MCF 10A (cell line): ENCODE measurements at regions not wholly inside any gene's neighbourhood (a gene's known extent, or its start where the extent isn't known, plus 50 kb on each side); places are given as distances from the start of the nearest gene placed in this dataset.

Source experiments
- BruUV-seq: library from RNA; stranded (reverse); fragments of 400-500 nt; replicated peaks from 2 replicates; lab custom pipeline; 2021; lab: Mats Ljungman, UMichigan
- CTCF ChIA-PET: fragments of 300-600 bp; sonication (Branson Sonifier 250); formaldehyde crosslinking; extraction: SDS; loops from one replicate; lab custom pipeline; 2021; ENCODE audit warnings: antibody characterized with exemption, inconsistent platforms; lab: Yijun Ruan, JAX
- POLR2A ChIA-PET: fragments of 300-600, 350-650 bp; sonication (Branson Sonifier 250); formaldehyde crosslinking; extraction: SDS; loops from one replicate; lab custom pipeline; 2020; ENCODE audit warnings: antibody characterized with exemption, inconsistent platforms; lab: Yijun Ruan, JAX
- DNase-seq: peaks from one replicate; pipeline ENCODE4 v3.0.0-alpha.2; 2018; ENCODE audit not compliant: unreplicated experiment
- H3K27ac Mint-ChIP-seq: one replicate; pipeline ENCODE4 v1.8.0; 2022; ENCODE audit warnings: mild to moderate bottlenecking, low read depth, mixed read lengths; ENCODE audit not compliant: unreplicated experiment
- H3K27me3 Mint-ChIP-seq: one replicate; pipeline ENCODE4 v1.8.0; 2022; ENCODE audit warnings: mixed read lengths; ENCODE audit not compliant: insufficient read depth, unreplicated experiment
- H3K36me3 Mint-ChIP-seq: one replicate; pipeline ENCODE4 v1.8.0; 2022; ENCODE audit warnings: mild to moderate bottlenecking, moderate library complexity, mixed read lengths; ENCODE audit not compliant: insufficient read depth, unreplicated experiment
- H3K4me1 Mint-ChIP-seq: one replicate; pipeline ENCODE4 v1.8.0; 2022; ENCODE audit warnings: mixed read lengths; ENCODE audit not compliant: insufficient read depth, unreplicated experiment
- H3K4me3 Mint-ChIP-seq: one replicate; pipeline ENCODE4 v1.8.0; 2022; ENCODE audit warnings: mild to moderate bottlenecking, moderate library complexity, mixed read lengths; ENCODE audit not compliant: unreplicated experiment
- H3K9me3 Mint-ChIP-seq: one replicate; pipeline ENCODE4 v1.8.0; 2022; ENCODE audit warnings: mixed read lengths; ENCODE audit not compliant: unreplicated experiment
- intact Hi-C: fragments of 100-400 bp; cut with micrococcal nuclease; formaldehyde crosslinking; loops from 2 replicates; pipeline ENCODE4 v1.14.1; 2022
- TF ChIP-seq, protein P1 (sequence below): fragments of 200-600 bp; IDR thresholded peaks from one replicate; pipeline ENCODE4 v1.8.0; 2022; ENCODE audit warnings: antibody characterized with exemption, mild to moderate bottlenecking; ENCODE audit not compliant: unreplicated experiment

DNA sequence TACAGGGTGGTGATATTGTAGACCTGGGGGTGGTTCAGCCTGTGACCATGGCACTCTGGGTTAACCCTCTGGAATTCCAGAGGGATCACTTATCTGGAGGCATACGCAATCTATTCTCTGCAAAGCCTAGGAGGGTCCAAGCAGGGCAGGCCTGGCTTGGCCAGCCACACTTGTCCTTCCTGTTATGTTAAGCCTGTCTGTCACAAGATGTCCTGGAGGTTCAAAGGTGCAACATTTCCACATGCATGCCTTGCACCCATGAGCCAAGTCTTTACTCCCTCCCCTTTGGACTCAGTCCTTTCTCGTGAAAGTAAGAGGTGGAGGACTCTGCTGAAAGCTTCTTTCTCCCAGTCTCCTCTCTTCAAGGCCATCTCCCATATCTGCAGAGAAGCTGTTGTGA, 345.1 kb downstream of the HHIPL2 start:
- no peak for DNase-seq
- no TSS peak for BruUV-seq
- no peaks in the 10 kb centered on the region for H3K4me1 Mint-ChIP-seq
- no peaks in the 10 kb centered on the region for H3K9me3 Mint-ChIP-seq
- H3K27me3 Mint-ChIP-seq, result no peaks in the 10 kb centered on the region
- TF ChIP-seq, protein P1, sequence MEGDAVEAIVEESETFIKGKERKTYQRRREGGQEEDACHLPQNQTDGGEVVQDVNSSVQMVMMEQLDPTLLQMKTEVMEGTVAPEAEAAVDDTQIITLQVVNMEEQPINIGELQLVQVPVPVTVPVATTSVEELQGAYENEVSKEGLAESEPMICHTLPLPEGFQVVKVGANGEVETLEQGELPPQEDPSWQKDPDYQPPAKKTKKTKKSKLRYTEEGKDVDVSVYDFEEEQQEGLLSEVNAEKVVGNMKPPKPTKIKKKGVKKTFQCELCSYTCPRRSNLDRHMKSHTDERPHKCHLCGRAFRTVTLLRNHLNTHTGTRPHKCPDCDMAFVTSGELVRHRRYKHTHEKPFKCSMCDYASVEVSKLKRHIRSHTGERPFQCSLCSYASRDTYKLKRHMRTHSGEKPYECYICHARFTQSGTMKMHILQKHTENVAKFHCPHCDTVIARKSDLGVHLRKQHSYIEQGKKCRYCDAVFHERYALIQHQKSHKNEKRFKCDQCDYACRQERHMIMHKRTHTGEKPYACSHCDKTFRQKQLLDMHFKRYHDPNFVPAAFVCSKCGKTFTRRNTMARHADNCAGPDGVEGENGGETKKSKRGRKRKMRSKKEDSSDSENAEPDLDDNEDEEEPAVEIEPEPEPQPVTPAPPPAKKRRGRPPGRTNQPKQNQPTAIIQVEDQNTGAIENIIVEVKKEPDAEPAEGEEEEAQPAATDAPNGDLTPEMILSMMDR, result no peak
- POLR2A ChIA-PET, result no interaction called here
- H3K27ac Mint-ChIP-seq, result no peak overlapping the region
- no peaks in the 10 kb centered on the region for H3K36me3 Mint-ChIP-seq
- H3K4me3 Mint-ChIP-seq, result no peak overlapping the region
- CTCF ChIA-PET, result no interaction called here
- intact Hi-C loops, result no loop called here

GRCh38 chr1:222196736-222197135, 351.2 kb downstream of the HHIPL2 start:
- peaks cover 4% of the 10 kb centered on the region for H3K9me3 Mint-ChIP-seq
- CTCF ChIA-PET, result interaction anchor here (1.2 to 2.7 kb wide), 4 partner anchors 16 to 1389 kb away, joined by 3 to 12 read pairs (median 6); no protein-coding TSS in a partner anchor
- POLR2A ChIA-PET, result interaction anchor here (0.6 to 1.0 kb wide), 3 partner anchors 17 to 49 kb away, joined by 3 to 4 read pairs (median 3); no protein-coding TSS in a partner anchor
- no peaks in the 10 kb centered on the region for H3K27me3 Mint-ChIP-seq
- H3K4me3 Mint-ChIP-seq, result no peak overlapping the region
- intact Hi-C loops, result no loop called here
- DNase-seq, result no peak
- TF ChIP-seq, protein P1, result no peak
- no peak overlapping the region for H3K27ac Mint-ChIP-seq
- no peaks in the 10 kb centered on the region for H3K36me3 Mint-ChIP-seq
- BruUV-seq, result no TSS peak
- no peaks in the 10 kb centered on the region for H3K4me1 Mint-ChIP-seq

GRCh38 chr1:222196288-222196687, 351.6 kb downstream of the HHIPL2 start:
- intact Hi-C loops, result no loop called here
- H3K9me3 Mint-ChIP-seq, result peaks cover 8% of the 10 kb centered on the region
- H3K27me3 Mint-ChIP-seq, result no peaks in the 10 kb centered on the region
- no TSS peak for BruUV-seq
- TF ChIP-seq, protein P1, result no peak
- DNase-seq, result no peak
- no peaks in the 10 kb centered on the region for H3K4me1 Mint-ChIP-seq
- ChIA-PET CTCF (interaction anchor here (0.6 to 2.7 kb wide), 7 partner anchors 16 to 1389 kb away, joined by 3 to 12 read pairs (median 4); no protein-coding TSS in a partner anchor), POLR2A (interaction anchor here (0.7 to 1.0 kb wide), 3 partner anchors 17 to 50 kb away, joined by 3 to 7 read pairs (median 3); no protein-coding TSS in a partner anchor)
- no peaks in the 10 kb centered on the region for H3K36me3 Mint-ChIP-seq
- no peak overlapping the region for H3K4me3 Mint-ChIP-seq
- no peak overlapping the region for H3K27ac Mint-ChIP-seq

- TF ChIP-seq, protein P1, result no peak
- no TSS peak for BruUV-seq
- Mint-ChIP-seq H3K4me3 (no peak overlapping the region), H3K36me3 (no peaks in the 10 kb centered on the region), H3K27ac (no peak overlapping the region), H3K9me3 (peaks cover 8% of the 10 kb centered on the region), H3K4me1 (no peaks in the 10 kb centered on the region), H3K27me3 (no peaks in the 10 kb centered on the region)
- intact Hi-C loops, result no loop called here
- ChIA-PET POLR2A (interaction anchor here (0.7 to 1.0 kb wide), 2 partner anchors 16 to 29 kb away, joined by 3 to 7 read pairs; no protein-coding TSS in a partner anchor), CTCF (interaction anchor here (0.6 to 2.7 kb wide), 5 partner anchors 17 to 235 kb away, joined by 3 to 9 read pairs (median 4); no protein-coding TSS in a partner anchor)
- DNase-seq, result no peak
Observed at GRCh38 chr1:222195857-222196256, 352.0 kb downstream of the HHIPL2 start.
